Colonic mucosa (tissue), 4 donors: ENCODE measurements at regions not wholly inside any gene's neighbourhood (a gene's known extent, or its start where the extent isn't known, plus 50 kb on each side); places are given as distances from the start of the nearest gene placed in this dataset.

ENCODE experiments used
- DNase-seq: peaks from one replicate; pipeline ENCODE4 v3.0.0-alpha.2; 2020
- H3K27ac ChIP-seq: fragments of 200-600 bp; one replicate; pipeline ENCODE4 v1.8.0; 2021
- H3K27me3 ChIP-seq: fragments of 200-600 bp; one replicate; pipeline ENCODE4 v1.8.0; 2021
- H3K36me3 ChIP-seq: fragments of 200-600 bp; one replicate; pipeline ENCODE4 v1.8.0; 2021
- H3K4me1 ChIP-seq: fragments of 200-600 bp; one replicate; pipeline ENCODE4 v1.8.0; 2021; ENCODE audit warnings: mild to moderate bottlenecking
- H3K4me3 ChIP-seq: fragments of 200-600 bp; one replicate; pipeline ENCODE4 v1.8.0; 2021
- H3K9ac ChIP-seq, 2 donors: one replicate each; pipeline ENCODE4 v1.7.0; 2013; ENCODE audit warnings: control low read depth in 2 of 2, low read depth in 2 of 2, low read length in 2 of 2
- H3K9me3 ChIP-seq: fragments of 200-600 bp; one replicate; pipeline ENCODE4 v1.8.0; 2021
- CTCF ChIP-seq: fragments of 200-600 bp; IDR thresholded peaks from one replicate; pipeline ENCODE4 v1.8.0; 2022; ENCODE audit warnings: antibody characterized with exemption, mild to moderate bottlenecking
- intact Hi-C: fragments of 100-400 bp; cut with DNase I; formaldehyde crosslinking; loops from one replicate; pipeline ENCODE4 v1.14.1; 2022
- donor health status: healthy.
- donor health status: DM: no; HTN: no; CAD: no.
- donor health status: DM: no; HTN: no; CAD: no.

DNA sequence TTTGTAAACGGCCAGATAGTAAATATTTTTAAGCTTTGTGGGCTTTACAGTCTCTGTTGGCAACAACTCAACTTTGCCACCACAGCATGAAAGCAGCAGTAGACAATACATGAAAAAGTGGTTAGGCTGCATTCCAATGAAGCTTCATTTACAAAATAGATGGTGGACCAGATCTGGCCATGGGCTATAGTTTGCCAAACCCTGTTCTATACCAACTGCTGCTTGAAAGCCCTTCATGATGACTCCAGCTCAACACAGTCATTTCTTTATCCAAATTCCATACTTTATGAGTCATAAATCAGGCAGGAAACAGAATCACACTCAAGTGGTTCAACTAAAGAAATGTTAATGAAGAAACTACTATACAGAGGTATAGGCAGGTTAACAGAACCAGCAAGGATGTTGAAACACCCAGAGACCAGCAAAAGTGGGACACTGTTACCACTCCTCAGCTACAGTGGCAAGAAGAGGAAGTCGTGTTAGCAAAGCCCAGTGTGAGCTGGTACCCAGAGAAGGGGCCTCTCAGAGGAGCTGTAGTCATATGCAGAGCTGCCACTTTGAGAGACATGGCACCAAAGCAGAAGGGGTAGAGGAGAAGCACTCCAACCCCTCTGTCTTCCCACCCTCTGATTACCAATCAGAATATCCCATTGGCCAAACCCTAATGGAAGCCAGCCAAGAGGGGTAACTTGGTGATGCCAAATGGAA, 72.5 kb downstream of the PRLHR start:
- Histone ChIP-seq H3K36me3 (no peaks in the 10 kb centered on the region), H3K9ac (no peak overlapping the region), H3K4me3 (no peak overlapping the region), H3K4me1 (no peaks in the 10 kb centered on the region), H3K9me3 (no peaks in the 10 kb centered on the region), H3K27ac (no peak overlapping the region), H3K27me3 (no peaks in the 10 kb centered on the region)
- TF ChIP-seq CTCF, result no peak
- no peak for DNase-seq
- intact Hi-C loops, result no loop called here

GRCh38 chr10:118521415-118522117, 73.9 kb downstream of the PRLHR start:
- Histone ChIP-seq H3K4me1 (no peaks in the 10 kb centered on the region), H3K27ac (no peak overlapping the region), H3K4me3 (no peak overlapping the region), H3K36me3 (no peaks in the 10 kb centered on the region), H3K9me3 (no peaks in the 10 kb centered on the region), H3K9ac (no peak overlapping the region), H3K27me3 (no peaks in the 10 kb centered on the region)
- no peak for TF ChIP-seq CTCF
- DNase-seq, result no peak
- intact Hi-C loops, result no loop called here

- Histone ChIP-seq H3K36me3 (no peaks in the 10 kb centered on the region), H3K4me1 (no peaks in the 10 kb centered on the region), H3K9ac (no peak overlapping the region), H3K27me3 (no peaks in the 10 kb centered on the region), H3K27ac (no peak overlapping the region), H3K4me3 (no peak overlapping the region), H3K9me3 (no peaks in the 10 kb centered on the region)
- DNase-seq, result no peak
- intact Hi-C loops, result no loop called here
- TF ChIP-seq CTCF, result no peak
Measured at GRCh38 chr10:118520116-118520742, 75.2 kb downstream of the PRLHR start.

- TF ChIP-seq CTCF, result no peak
- intact Hi-C loops, result no loop called here
- no peak for DNase-seq
- H3K4me3 ChIP-seq, result no peak overlapping the region
- no peaks in the 10 kb centered on the region for H3K9me3 ChIP-seq
- no peak overlapping the region for H3K9ac ChIP-seq
- no peaks in the 10 kb centered on the region for H3K4me1 ChIP-seq
- H3K36me3 ChIP-seq, result no peaks in the 10 kb centered on the region
- H3K27ac ChIP-seq, result no peak overlapping the region
- no peaks in the 10 kb centered on the region for H3K27me3 ChIP-seq
Measured at GRCh38 chr10:118518095-118518494, 77.4 kb downstream of the PRLHR start.

- no peak for DNase-seq
- H3K27ac ChIP-seq, result no peak overlapping the region
- TF ChIP-seq CTCF, result no peak
- H3K9ac ChIP-seq, result no peak overlapping the region
- no peaks in the 10 kb centered on the region for H3K9me3 ChIP-seq
- H3K4me1 ChIP-seq, result no peaks in the 10 kb centered on the region
- H3K27me3 ChIP-seq, result no peaks in the 10 kb centered on the region
- H3K4me3 ChIP-seq, result no peak overlapping the region
- no peaks in the 10 kb centered on the region for H3K36me3 ChIP-seq
- intact Hi-C loops, result no loop called here
Measured at GRCh38 chr10:118516716-118517115, 78.7 kb downstream of the PRLHR start.
